HL-60 (cell line): ENCODE measurements at regions not wholly inside any gene's neighbourhood (a gene's known extent, or its start where the extent isn't known, plus 50 kb on each side); places are given as distances from the start of the nearest gene placed in this dataset.

Source experiments
- DNase-seq, 2 experiments: peaks; one replicate each; pipeline ENCODE4 v3.0.0-alpha.2; 2010 to 2020; ENCODE audit warnings: low read depth in 1 of 2, low spot score in 1 of 2
- H3K27ac ChIP-seq: fragments of 250-450 bp; sonication (Bioruptor Pico); replicated peaks from 2 replicates; pipeline ENCODE4 v1.5.1; 2020; ENCODE audit warnings: mild to moderate bottlenecking, moderate library complexity
- H3K27me3 ChIP-seq: fragments of 250-450 bp; sonication (Bioruptor Pico); 2 replicates; pipeline ENCODE4 v1.5.1; 2021; ENCODE audit warnings: mild to moderate bottlenecking, moderate library complexity; ENCODE audit not compliant: insufficient read depth, poor library complexity, severe bottlenecking
- H3K4me3 ChIP-seq: replicated peaks from 2 replicates; pipeline ENCODE4 v1.5.1; 2011; ENCODE audit warnings: mild to moderate bottlenecking, control low read depth, low read length; ENCODE audit not compliant: insufficient read depth
- CTCF ChIP-seq: IDR thresholded peaks from one replicate; pipeline ENCODE4 v1.5.1; 2011; ENCODE audit warnings: low read length, control low read depth, inconsistent platforms; ENCODE audit not compliant: insufficient read depth
- GABPA ChIP-seq: IDR thresholded peaks from 2 replicates; pipeline ENCODE4 v1.6.1; 2012; ENCODE audit warnings: low read depth
- POLR2AphosphoS5 ChIP-seq: IDR thresholded peaks from 2 replicates; pipeline ENCODE4 v1.6.1; 2012; ENCODE audit warnings: low read depth
- REST ChIP-seq: IDR thresholded peaks from 2 replicates; pipeline ENCODE4 v1.6.1; 2012; ENCODE audit warnings: low read depth; ENCODE audit not compliant: insufficient replicate concordance
- SPI1 ChIP-seq: IDR thresholded peaks from 2 replicates; pipeline ENCODE4 v1.6.1; 2012; ENCODE audit warnings: low read depth, mild to moderate bottlenecking, borderline replicate concordance

GRCh38 chr14:49310298-49310697 is 275.9 kb downstream of the RPS29 start:
- no peak for TF ChIP-seq SPI1
- no peak for TF ChIP-seq CTCF
- TF ChIP-seq REST, result no peak
- no peak for TF ChIP-seq GABPA
- no peak for TF ChIP-seq POLR2AphosphoS5
- Histone ChIP-seq H3K4me3 (no peak overlapping the region), H3K27me3 (no peaks in the 10 kb centered on the region), H3K27ac (no peak overlapping the region)
- no peak for DNase-seq

GRCh38 chr14:49306152-49306751 is 279.9 kb downstream of the RPS29 start:
- Histone ChIP-seq H3K27ac (no peak overlapping the region), H3K4me3 (no peak overlapping the region), H3K27me3 (no peaks in the 10 kb centered on the region)
- no peak for DNase-seq
- TF ChIP-seq POLR2AphosphoS5 (no peak), REST (no peak), SPI1 (no peak), GABPA (no peak), CTCF (no peak)

GRCh38 chr14:49303946-49304516 is 282.1 kb downstream of the RPS29 start:
- DNase-seq, result peak in 1 of 2 experiments; percentile 6
- Histone ChIP-seq H3K27me3 (no peaks in the 10 kb centered on the region), H3K4me3 (no peak overlapping the region), H3K27ac (no peak overlapping the region)
- TF ChIP-seq SPI1 (no peak), REST (peak; percentile 96)
